Left lung (tissue), 4 donors: ENCODE measurements at regions not wholly inside any gene's neighbourhood (a gene's known extent, or its start where the extent isn't known, plus 50 kb on each side); places are given as distances from the start of the nearest gene placed in this dataset.
A peak's percentile ranks its signal among the peaks of the same experiment; 100 is the strongest.

Experiments
- ATAC-seq: fragments of 200-7000 bp; cut with Tn5 transposase; one replicate; pipeline ENCODE4 v1.9.1; 2020; ENCODE audit warnings: moderate library complexity
- DNase-seq, 4 donors: peaks; one replicate each; pipeline ENCODE4 v3.0.0-alpha.2; 2013 to 2020
- H3K27ac ChIP-seq, 2 donors: fragments of 200-600 bp; sonication (generic) in 1 of 2; one replicate each; pipeline versions ENCODE4 v1.5.0 to v1.8.0; 2020 to 2021
- H3K27me3 ChIP-seq, 2 donors: fragments of 200-600 bp; sonication (generic) in 1 of 2; one replicate each; pipeline versions ENCODE4 v1.5.0 to v1.8.0; 2020 to 2021
- H3K36me3 ChIP-seq, 2 donors: fragments of 200-600 bp; sonication (generic) in 1 of 2; one replicate each; pipeline versions ENCODE4 v1.5.0 to v1.8.0; 2020 to 2021
- H3K4me1 ChIP-seq, 2 donors: fragments of 200-600 bp; one replicate each; pipeline ENCODE4 v1.8.0; 2021
- H3K4me3 ChIP-seq, 2 donors: fragments of 200-600 bp; sonication (generic) in 1 of 2; one replicate each; pipeline versions ENCODE4 v1.5.0 to v1.8.0; 2020 to 2021; ENCODE audit warnings: mild to moderate bottlenecking in 1 of 2
- H3K9me3 ChIP-seq, 2 donors: fragments of 200-600 bp; sonication (generic) in 1 of 2; one replicate each; pipeline versions ENCODE4 v1.5.0 to v1.8.0; 2020 to 2021
- intact Hi-C, 2 donors: fragments of 100-400 bp; cut with DNase I; formaldehyde crosslinking; loops; one replicate each; pipeline versions ENCODE4 v1.11.2 to v1.14.2; 2022
- TF ChIP-seq, protein P1 (sequence below), 2 donors: fragments of 200-600 bp; sonication (generic) in 1 of 2; IDR thresholded peaks; one replicate each; pipeline versions ENCODE4 v1.5.0 to v1.8.0; 2021; ENCODE audit warnings: antibody characterized with exemption in 2 of 2
- donor health status: DM: no; HTN: yes; CAD: no.
- donor health status: DM: no; HTN: no; CAD: no.

DNA sequence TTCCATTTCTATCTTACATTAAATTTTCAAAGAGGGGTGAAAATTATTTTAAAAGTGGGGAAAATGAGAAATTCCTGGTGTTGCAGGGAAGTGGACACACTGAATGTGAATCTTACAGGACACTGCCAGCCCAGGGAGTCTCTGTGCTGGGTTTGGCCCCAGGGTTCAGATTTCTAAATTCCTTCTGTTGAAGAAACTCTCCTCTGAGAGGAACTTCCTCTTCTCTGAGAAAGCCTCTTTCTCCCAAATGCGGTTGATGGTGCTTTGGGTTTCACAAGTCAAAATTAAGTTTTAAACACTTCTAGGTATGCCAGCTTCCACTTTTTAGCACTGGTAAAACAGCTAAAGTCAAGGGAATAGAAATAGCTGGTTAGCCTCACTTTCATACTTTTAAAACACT, 317.9 kb upstream of the ITGA1 start:
- intact Hi-C loops: no loop called here
- TF ChIP-seq, protein P1, sequence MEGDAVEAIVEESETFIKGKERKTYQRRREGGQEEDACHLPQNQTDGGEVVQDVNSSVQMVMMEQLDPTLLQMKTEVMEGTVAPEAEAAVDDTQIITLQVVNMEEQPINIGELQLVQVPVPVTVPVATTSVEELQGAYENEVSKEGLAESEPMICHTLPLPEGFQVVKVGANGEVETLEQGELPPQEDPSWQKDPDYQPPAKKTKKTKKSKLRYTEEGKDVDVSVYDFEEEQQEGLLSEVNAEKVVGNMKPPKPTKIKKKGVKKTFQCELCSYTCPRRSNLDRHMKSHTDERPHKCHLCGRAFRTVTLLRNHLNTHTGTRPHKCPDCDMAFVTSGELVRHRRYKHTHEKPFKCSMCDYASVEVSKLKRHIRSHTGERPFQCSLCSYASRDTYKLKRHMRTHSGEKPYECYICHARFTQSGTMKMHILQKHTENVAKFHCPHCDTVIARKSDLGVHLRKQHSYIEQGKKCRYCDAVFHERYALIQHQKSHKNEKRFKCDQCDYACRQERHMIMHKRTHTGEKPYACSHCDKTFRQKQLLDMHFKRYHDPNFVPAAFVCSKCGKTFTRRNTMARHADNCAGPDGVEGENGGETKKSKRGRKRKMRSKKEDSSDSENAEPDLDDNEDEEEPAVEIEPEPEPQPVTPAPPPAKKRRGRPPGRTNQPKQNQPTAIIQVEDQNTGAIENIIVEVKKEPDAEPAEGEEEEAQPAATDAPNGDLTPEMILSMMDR (IDR thresholded peaks at IDR 0.05): no peak
- ATAC-seq: peak; percentile 24

DNA sequence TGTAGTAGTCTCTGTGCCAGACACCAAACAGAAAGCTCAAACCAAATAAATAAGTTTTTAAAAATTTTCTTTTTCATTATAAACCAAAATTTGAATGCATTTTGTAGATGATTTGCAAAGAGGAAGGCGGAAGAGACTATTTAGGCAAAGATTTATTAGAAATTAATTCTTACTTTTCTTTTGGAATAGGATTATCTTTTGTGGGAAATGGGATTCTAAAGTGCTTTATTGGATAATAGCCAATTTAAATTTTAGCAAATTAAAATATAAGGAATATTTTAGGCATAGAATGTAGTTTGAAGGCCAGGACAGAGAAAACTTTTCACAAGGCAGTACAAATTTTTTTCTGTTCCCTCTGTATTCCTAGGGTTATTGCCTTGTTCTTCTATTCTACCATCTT, 311.4 kb upstream of the ITGA1 start:
- ATAC-seq (no peak), DNase-seq (no peak)
- Histone ChIP-seq H3K27me3 (no peaks in the 10 kb centered on the region), H3K4me1 (no peaks in the 10 kb centered on the region), H3K9me3 (peaks cover 0 to 7% of the 10 kb centered on the region in 2 donors), H3K36me3 (no peaks in the 10 kb centered on the region), H3K4me3 (no peak overlapping the region), H3K27ac (no peak overlapping the region)
- TF ChIP-seq, protein P1 (IDR thresholded peaks at IDR 0.05): no peak
- intact Hi-C loops: no loop called here

More for the DNA sequence above, 317.9 kb upstream of the ITGA1 start:
- no peak for DNase-seq
- Histone ChIP-seq H3K9me3 (no peaks in the 10 kb centered on the region), H3K4me3 (no peak overlapping the region), H3K27me3 (no peaks in the 10 kb centered on the region), H3K27ac (peak overlapping the region in 1 of 2 donors; percentile 30), H3K36me3 (no peaks in the 10 kb centered on the region), H3K4me1 (no peaks in the 10 kb centered on the region)

DNA sequence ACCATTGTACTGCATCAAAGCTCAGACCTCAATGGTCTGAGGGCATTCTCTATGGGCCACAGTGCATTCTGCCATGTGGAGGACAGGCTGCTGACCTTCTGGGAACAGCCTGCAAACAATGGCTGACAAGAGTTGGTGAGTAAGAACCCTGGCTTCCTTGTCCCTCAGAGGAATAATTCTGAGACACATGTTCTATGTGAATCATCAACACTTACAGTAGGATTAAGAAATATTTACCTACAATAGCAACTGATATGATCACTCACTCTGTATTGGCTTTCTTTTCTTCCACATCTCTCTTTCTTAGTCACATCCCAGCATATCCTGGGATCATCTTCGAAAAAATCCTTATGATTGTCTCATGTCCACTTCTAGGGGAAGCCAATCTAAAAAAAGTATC, 306.5 kb upstream of the ITGA1 start:
- no peaks in the 10 kb centered on the region for H3K27me3 ChIP-seq
- peak; percentile 44 for ATAC-seq
- no peak for DNase-seq
- H3K4me1 ChIP-seq: no peaks in the 10 kb centered on the region
- no peak overlapping the region for H3K4me3 ChIP-seq
- no peaks in the 10 kb centered on the region for H3K36me3 ChIP-seq
- H3K9me3 ChIP-seq: peaks cover 0 to 7% of the 10 kb centered on the region in 2 donors
- H3K27ac ChIP-seq: no peak overlapping the region
- TF ChIP-seq, protein P1 (IDR thresholded peaks at IDR 0.05): no peak
- intact Hi-C loops: no loop called here

DNA sequence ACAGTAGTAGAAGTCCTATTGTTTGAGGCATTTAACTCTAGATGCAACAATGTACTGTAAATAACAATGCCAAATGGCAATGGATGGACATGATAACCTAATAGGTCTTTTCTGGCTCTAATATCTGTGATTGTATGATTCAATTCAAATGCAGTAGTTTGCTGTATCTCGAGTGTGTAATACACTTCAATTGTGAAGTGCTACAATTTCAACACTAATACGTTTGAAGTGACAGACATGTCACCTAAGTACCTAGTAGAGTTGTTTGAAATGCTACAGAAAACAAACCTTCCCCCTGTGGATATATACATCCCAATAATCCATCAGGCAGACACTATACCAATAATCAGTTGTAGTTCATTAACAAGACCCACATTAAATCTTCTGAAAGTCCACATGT, 305.9 kb upstream of the ITGA1 start:
- Histone ChIP-seq H3K4me3 (no peak overlapping the region), H3K36me3 (no peaks in the 10 kb centered on the region), H3K27ac (no peak overlapping the region), H3K27me3 (no peaks in the 10 kb centered on the region), H3K4me1 (no peaks in the 10 kb centered on the region), H3K9me3 (peaks cover 0 to 7% of the 10 kb centered on the region in 2 donors)
- intact Hi-C loops: no loop called here
- TF ChIP-seq, protein P1 (IDR thresholded peaks at IDR 0.05): no peak
- DNase-seq (no peak), ATAC-seq (peak; percentile 51)

DNA sequence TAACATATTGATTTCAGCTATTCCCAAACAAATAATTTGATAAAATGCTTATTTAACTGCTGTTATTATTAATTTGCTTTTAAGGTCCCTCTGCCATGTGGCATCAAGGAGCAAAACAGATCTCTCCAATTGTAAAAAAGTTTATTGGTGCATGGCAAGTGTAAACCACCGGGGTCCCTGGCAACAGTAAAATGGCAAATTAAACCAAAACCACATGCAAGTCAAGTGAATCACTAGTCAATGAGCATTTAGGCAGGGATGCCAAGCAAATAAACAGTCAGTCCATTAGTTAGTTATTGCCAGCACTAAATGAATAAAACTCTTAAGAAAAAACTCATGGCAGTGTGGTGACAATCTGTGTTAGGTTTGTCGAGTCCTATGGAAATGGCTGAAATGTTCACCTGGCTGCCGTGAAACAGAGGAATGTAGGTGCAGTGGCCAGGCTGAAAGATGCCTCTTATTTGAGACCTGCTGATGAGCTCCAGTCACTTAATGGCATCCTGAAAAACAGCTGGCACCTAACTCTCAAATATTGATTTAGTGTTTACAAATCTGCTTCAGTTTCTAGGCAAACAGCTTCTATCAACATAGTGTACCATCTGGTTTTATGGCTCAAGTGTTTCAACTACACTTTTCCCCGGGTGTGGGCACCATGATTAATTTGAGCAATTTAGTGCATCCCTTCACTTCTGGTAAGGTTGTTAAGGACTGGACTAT, 296.5 kb upstream of the ITGA1 start:
- H3K36me3 ChIP-seq: no peaks in the 10 kb centered on the region
- H3K27ac ChIP-seq: no peak overlapping the region
- no peaks in the 10 kb centered on the region for H3K9me3 ChIP-seq
- no peaks in the 10 kb centered on the region for H3K27me3 ChIP-seq
- H3K4me1 ChIP-seq: no peaks in the 10 kb centered on the region
- TF ChIP-seq, protein P1 (IDR thresholded peaks at IDR 0.05): no peak
- no peak for DNase-seq
- H3K4me3 ChIP-seq: no peak overlapping the region
- ATAC-seq: no peak
- intact Hi-C loops: no loop called here
